HCT116 (cell line): ENCODE measurements at regions not wholly inside any gene's neighbourhood (a gene's known extent, or its start where the extent isn't known, plus 50 kb on each side); places are given as distances from the start of the nearest gene placed in this dataset.

Source experiments
- ATAC-seq: fragments of 200-7000 bp; cut with Tn5 transposase; 2 replicates; pipeline ENCODE4 v1.9.1; 2020; ENCODE audit warnings: mild to moderate bottlenecking, moderate library complexity
- BruUV-seq: library from RNA; stranded (reverse); fragments of 400-500 nt; replicated peaks from 2 replicates; lab custom pipeline; 2021; lab: Mats Ljungman, UMichigan
- CTCF ChIA-PET: fragments of 300-600 bp; sonication (Branson Sonifier 250); formaldehyde crosslinking; loops from one replicate; lab custom pipeline; 2021; ENCODE audit warnings: antibody characterized with exemption; lab: Charles Lee
- POLR2A ChIA-PET: fragments of 300-600, 350-600 bp; sonication (Branson Sonifier 250); formaldehyde crosslinking; loops from one replicate; lab custom pipeline; 2021; ENCODE audit warnings: antibody characterized with exemption; lab: Charles Lee
- RAD21 ChIA-PET, 2 experiments: fragments of 300-600 bp; sonication (Branson Sonifier 250); formaldehyde crosslinking; loops; one replicate each; lab custom pipeline; 2023; ENCODE audit warnings: low total read pairs in 2 of 2; ENCODE audit not compliant: uncharacterized antibody in 2 of 2, unreplicated experiment in 2 of 2, low non-redundant PET in 1 of 2; lab: Charles Lee
- DNase-seq: peaks from one replicate; pipeline ENCODE4 v3.0.0-alpha.2; 2010; ENCODE audit warnings: low read depth, low spot score
- H2AFZ ChIP-seq: fragments of 200-600 bp; shearing (Covaris generic), sonication (generic); 2 replicates; pipeline ENCODE4 v1.6.1; 2017; ENCODE audit warnings: low read depth, mixed run types, mixed read lengths, antibody characterized with exemption, low read length; ENCODE audit not compliant: poor library complexity, severe bottlenecking
- H3K27ac ChIP-seq: 2 replicates; pipeline ENCODE4 v1.5.1; 2012; ENCODE audit warnings: low read depth, low read length
- H3K27me3 ChIP-seq: fragments of 200-600 bp; sonication (generic); 2 replicates; pipeline ENCODE4 v1.6.1; 2016; ENCODE audit warnings: mixed run types, low read length, mixed read lengths; ENCODE audit not compliant: insufficient read depth
- H3K36me3 ChIP-seq, 2 experiments: fragments of 200-500 bp in 1 of 2; fragments of 200-600 bp in 1 of 2; sonication (Bioruptor generic) in 1 of 2; sonication (generic) in 1 of 2; 2 replicates each; pipeline versions ENCODE4 v1.5.1 to v1.6.1; 2014 to 2016; ENCODE audit warnings: low read length in 2 of 2, inconsistent platforms in 1 of 2, mixed read lengths in 1 of 2, mixed run types in 1 of 2; ENCODE audit not compliant: insufficient read depth in 2 of 2, control insufficient read depth in 1 of 2
- H3K4me1 ChIP-seq, 2 experiments: fragments of 200-600 bp in 1 of 2; sonication (generic) in 1 of 2; 2 replicates each; pipeline versions ENCODE4 v1.5.1 to v1.6.1; 2012 to 2017; ENCODE audit warnings: low read length in 2 of 2, inconsistent platforms in 1 of 2, mild to moderate bottlenecking in 1 of 2, mixed read lengths in 1 of 2, mixed run types in 1 of 2, moderate library complexity in 1 of 2; ENCODE audit not compliant: insufficient read depth in 2 of 2, control insufficient read depth in 1 of 2
- H3K4me2 ChIP-seq: fragments of 200-600 bp; sonication (generic); 2 replicates; pipeline ENCODE4 v1.6.1; 2017; ENCODE audit warnings: mixed run types, low read length, mixed read lengths
- H3K4me3 ChIP-seq, 2 experiments: fragments of 200-600 bp in 1 of 2; sonication (generic) in 1 of 2; replicated peaks in 1 of 2; 2 replicates each; pipeline ENCODE4 v1.5.1; 2011 to 2016; ENCODE audit warnings: low read length in 2 of 2, control low read depth in 1 of 2, low read depth in 1 of 2, mild to moderate bottlenecking in 1 of 2, mixed read lengths in 1 of 2, mixed run types in 1 of 2
- H3K79me2 ChIP-seq: fragments of 200-600 bp; sonication (generic); 2 replicates; pipeline ENCODE4 v1.6.1; 2017; ENCODE audit warnings: mild to moderate bottlenecking, mixed run types, low read length, moderate library complexity, mixed read lengths; ENCODE audit not compliant: insufficient read depth
- H3K9ac ChIP-seq: fragments of 200-600 bp; sonication (generic); 2 replicates; pipeline ENCODE4 v1.6.1; 2016; ENCODE audit warnings: low read length, mixed read lengths
- H3K9me2 ChIP-seq: fragments of 200-600 bp; sonication (generic), shearing (Covaris generic); 2 replicates; pipeline ENCODE4 v1.6.1; 2017; ENCODE audit warnings: mixed run types, mild to moderate bottlenecking, moderate library complexity; ENCODE audit not compliant: insufficient read depth
- H3K9me3 ChIP-seq, 2 experiments: fragments of 200-500 bp in 1 of 2; fragments of 200-600 bp in 1 of 2; sonication (Bioruptor generic) in 1 of 2; sonication (generic) in 1 of 2; 2 replicates each; pipeline ENCODE4 v1.6.1; 2014 to 2017; ENCODE audit warnings: low read length in 2 of 2, mixed read lengths in 2 of 2, inconsistent platforms in 1 of 2, low read depth in 1 of 2, mild to moderate bottlenecking in 1 of 2, mixed run types in 1 of 2, moderate library complexity in 1 of 2; ENCODE audit not compliant: control insufficient read depth in 1 of 2, insufficient read depth in 1 of 2
- H4K20me1 ChIP-seq: fragments of 200-600 bp; sonication (generic), shearing (Covaris generic); 2 replicates; pipeline ENCODE4 v1.6.1; 2017; ENCODE audit warnings: mixed run types, mild to moderate bottlenecking, moderate library complexity; ENCODE audit not compliant: insufficient read depth
- CEBPB ChIP-seq: IDR thresholded peaks from 2 replicates; pipeline ENCODE4 v1.6.1; 2012; ENCODE audit warnings: low read depth
- ELF1 ChIP-seq: IDR thresholded peaks from 2 replicates; pipeline ENCODE4 v1.6.1; 2012; ENCODE audit warnings: low read depth, borderline replicate concordance
- EZH2 ChIP-seq: fragments of 200-600 bp; sonication (generic); IDR thresholded peaks from 2 replicates; pipeline ENCODE4 v1.6.1; 2017; ENCODE audit warnings: antibody characterized with exemption, mixed run types
- EZH2phosphoT487 ChIP-seq: fragments of 200-600 bp; IDR thresholded peaks from 2 replicates; pipeline ENCODE4 v1.6.1; 2018; ENCODE audit warnings: antibody characterized with exemption, borderline replicate concordance
- JUND ChIP-seq: IDR thresholded peaks from 2 replicates; pipeline ENCODE4 v1.6.1; 2012
- POLR2A ChIP-seq: IDR thresholded peaks from 2 replicates; pipeline ENCODE4 v1.7.0; 2011; ENCODE audit warnings: borderline replicate concordance; ENCODE audit not compliant: insufficient read depth, insufficient read length; ENCODE audit errors: extremely low read depth
- RAD21 ChIP-seq: IDR thresholded peaks from 2 replicates; pipeline ENCODE4 v1.6.1; 2012; ENCODE audit warnings: low read depth, mild to moderate bottlenecking
- SIN3A ChIP-seq: IDR thresholded peaks from 2 replicates; pipeline ENCODE4 v1.6.1; 2012; ENCODE audit warnings: low read depth
- SP1 ChIP-seq: IDR thresholded peaks from 2 replicates; pipeline ENCODE4 v1.6.1; 2012; ENCODE audit warnings: low read depth
- SRF ChIP-seq: IDR thresholded peaks from 2 replicates; pipeline ENCODE4 v1.6.1; 2012; ENCODE audit warnings: low read depth
- ZFX ChIP-seq: fragments of 450-650 bp; IDR thresholded peaks from 2 replicates; pipeline ENCODE4 v1.6.1; 2017
- ZNF274 ChIP-seq: fragments of 200-500 bp; sonication (Bioruptor generic); IDR thresholded peaks from 2 replicates; pipeline ENCODE4 v1.6.1; 2014; ENCODE audit warnings: mild to moderate bottlenecking, low read depth, low read length, inconsistent platforms
- intact Hi-C: fragments of 100-400 bp; cut with micrococcal nuclease; formaldehyde crosslinking; loops from 2 replicates; pipeline ENCODE4 v1.10.0; 2022
- TF ChIP-seq, protein P1 (sequence below): IDR thresholded peaks from 2 replicates; pipeline ENCODE4 v1.6.1; 2012; ENCODE audit warnings: low read depth
- TF ChIP-seq, protein P2 (sequence below), 3 experiments: fragments of 200-600 bp in 1 of 3; sonication (generic) in 1 of 3; IDR thresholded peaks in 2 of 3; conservative IDR thresholded peaks in 1 of 3; 2 replicates each; pipeline ENCODE4 v1.5.1; 2012 to 2017; ENCODE audit warnings: low read depth in 2 of 3, low read length in 2 of 3, antibody characterized with exemption in 1 of 3, borderline replicate concordance in 1 of 3, control low read depth in 1 of 3, mild to moderate bottlenecking in 1 of 3, mixed read lengths in 1 of 3, mixed run types in 1 of 3, moderate library complexity in 1 of 3; ENCODE audit not compliant: insufficient read depth in 1 of 3
- TF ChIP-seq, protein P3 (sequence below): IDR thresholded peaks from 2 replicates; pipeline ENCODE4 v1.6.1; 2011; ENCODE audit warnings: mild to moderate bottlenecking, low read length, moderate library complexity; ENCODE audit not compliant: insufficient replicate concordance; ENCODE audit errors: extremely low read depth

DNA sequence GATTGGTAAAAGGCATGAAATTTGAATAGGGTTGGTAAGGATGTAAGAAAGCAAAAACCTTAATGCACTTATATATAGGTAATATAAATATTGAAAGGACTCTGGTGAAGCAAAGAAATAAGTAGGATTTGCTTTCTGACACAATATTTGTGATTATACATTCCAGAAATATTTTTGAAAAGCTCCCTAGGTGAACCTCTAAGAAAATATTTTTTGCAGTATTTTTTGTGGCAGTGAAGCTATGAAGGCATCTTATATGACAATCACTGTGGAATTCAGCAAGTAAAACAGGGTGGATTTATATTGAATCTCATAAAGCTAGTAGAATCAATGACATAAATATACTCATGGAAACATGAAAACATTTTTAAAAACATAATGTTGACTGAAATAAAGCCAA is 119.6 kb upstream of the EPHA3 start:
- intact Hi-C loops = no loop called here
- H3K9me3 ChIP-seq = peaks cover 11 to 32% of the 10 kb centered on the region in 2 experiments; a peak in 3 of 4 replicates
- no peaks in the 10 kb centered on the region for H4K20me1 ChIP-seq
- no peaks in the 10 kb centered on the region for H3K36me3 ChIP-seq
- CTCF ChIA-PET = no interaction called here
- H2AFZ ChIP-seq = no peak overlapping the region
- ATAC-seq (no peak), DNase-seq (no peak)
- RAD21 ChIA-PET = no interaction called here
- no peak overlapping the region for H3K27ac ChIP-seq
- TF ChIP-seq EZH2 (no peak), RAD21 (no peak), SIN3A (no peak), ZNF274 (no peak), SRF (no peak), ZFX (no peak), POLR2A (no peak), ELF1 (no peak), EZH2phosphoT487 (no peak), JUND (no peak), SP1 (no peak), CEBPB (no peak)
- TF ChIP-seq, protein P1, sequence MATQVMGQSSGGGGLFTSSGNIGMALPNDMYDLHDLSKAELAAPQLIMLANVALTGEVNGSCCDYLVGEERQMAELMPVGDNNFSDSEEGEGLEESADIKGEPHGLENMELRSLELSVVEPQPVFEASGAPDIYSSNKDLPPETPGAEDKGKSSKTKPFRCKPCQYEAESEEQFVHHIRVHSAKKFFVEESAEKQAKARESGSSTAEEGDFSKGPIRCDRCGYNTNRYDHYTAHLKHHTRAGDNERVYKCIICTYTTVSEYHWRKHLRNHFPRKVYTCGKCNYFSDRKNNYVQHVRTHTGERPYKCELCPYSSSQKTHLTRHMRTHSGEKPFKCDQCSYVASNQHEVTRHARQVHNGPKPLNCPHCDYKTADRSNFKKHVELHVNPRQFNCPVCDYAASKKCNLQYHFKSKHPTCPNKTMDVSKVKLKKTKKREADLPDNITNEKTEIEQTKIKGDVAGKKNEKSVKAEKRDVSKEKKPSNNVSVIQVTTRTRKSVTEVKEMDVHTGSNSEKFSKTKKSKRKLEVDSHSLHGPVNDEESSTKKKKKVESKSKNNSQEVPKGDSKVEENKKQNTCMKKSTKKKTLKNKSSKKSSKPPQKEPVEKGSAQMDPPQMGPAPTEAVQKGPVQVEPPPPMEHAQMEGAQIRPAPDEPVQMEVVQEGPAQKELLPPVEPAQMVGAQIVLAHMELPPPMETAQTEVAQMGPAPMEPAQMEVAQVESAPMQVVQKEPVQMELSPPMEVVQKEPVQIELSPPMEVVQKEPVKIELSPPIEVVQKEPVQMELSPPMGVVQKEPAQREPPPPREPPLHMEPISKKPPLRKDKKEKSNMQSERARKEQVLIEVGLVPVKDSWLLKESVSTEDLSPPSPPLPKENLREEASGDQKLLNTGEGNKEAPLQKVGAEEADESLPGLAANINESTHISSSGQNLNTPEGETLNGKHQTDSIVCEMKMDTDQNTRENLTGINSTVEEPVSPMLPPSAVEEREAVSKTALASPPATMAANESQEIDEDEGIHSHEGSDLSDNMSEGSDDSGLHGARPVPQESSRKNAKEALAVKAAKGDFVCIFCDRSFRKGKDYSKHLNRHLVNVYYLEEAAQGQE = no peak
- TF ChIP-seq, protein P2, sequence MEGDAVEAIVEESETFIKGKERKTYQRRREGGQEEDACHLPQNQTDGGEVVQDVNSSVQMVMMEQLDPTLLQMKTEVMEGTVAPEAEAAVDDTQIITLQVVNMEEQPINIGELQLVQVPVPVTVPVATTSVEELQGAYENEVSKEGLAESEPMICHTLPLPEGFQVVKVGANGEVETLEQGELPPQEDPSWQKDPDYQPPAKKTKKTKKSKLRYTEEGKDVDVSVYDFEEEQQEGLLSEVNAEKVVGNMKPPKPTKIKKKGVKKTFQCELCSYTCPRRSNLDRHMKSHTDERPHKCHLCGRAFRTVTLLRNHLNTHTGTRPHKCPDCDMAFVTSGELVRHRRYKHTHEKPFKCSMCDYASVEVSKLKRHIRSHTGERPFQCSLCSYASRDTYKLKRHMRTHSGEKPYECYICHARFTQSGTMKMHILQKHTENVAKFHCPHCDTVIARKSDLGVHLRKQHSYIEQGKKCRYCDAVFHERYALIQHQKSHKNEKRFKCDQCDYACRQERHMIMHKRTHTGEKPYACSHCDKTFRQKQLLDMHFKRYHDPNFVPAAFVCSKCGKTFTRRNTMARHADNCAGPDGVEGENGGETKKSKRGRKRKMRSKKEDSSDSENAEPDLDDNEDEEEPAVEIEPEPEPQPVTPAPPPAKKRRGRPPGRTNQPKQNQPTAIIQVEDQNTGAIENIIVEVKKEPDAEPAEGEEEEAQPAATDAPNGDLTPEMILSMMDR (IDR thresholded peaks at IDR 0.05 in 2 of 3, conservative IDR thresholded peaks at IDR 0.05 in 1 of 3; ENCODE audit: borderline replicate concordance in 1 of 3, insufficient read depth in 1 of 3, low read depth in 2 of 3, low read length in 2 of 3) = no peak
- TF ChIP-seq, protein P3, sequence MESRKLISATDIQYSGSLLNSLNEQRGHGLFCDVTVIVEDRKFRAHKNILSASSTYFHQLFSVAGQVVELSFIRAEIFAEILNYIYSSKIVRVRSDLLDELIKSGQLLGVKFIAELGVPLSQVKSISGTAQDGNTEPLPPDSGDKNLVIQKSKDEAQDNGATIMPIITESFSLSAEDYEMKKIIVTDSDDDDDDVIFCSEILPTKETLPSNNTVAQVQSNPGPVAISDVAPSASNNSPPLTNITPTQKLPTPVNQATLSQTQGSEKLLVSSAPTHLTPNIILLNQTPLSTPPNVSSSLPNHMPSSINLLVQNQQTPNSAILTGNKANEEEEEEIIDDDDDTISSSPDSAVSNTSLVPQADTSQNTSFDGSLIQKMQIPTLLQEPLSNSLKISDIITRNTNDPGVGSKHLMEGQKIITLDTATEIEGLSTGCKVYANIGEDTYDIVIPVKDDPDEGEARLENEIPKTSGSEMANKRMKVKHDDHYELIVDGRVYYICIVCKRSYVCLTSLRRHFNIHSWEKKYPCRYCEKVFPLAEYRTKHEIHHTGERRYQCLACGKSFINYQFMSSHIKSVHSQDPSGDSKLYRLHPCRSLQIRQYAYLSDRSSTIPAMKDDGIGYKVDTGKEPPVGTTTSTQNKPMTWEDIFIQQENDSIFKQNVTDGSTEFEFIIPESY = no peak
- BruUV-seq = no TSS peak
- H3K27me3 ChIP-seq = no peaks in the 10 kb centered on the region
- no peaks in the 10 kb centered on the region for H3K4me1 ChIP-seq
- H3K9me2 ChIP-seq = no peaks in the 10 kb centered on the region
- no peak overlapping the region for H3K4me3 ChIP-seq
- no peaks in the 10 kb centered on the region for H3K79me2 ChIP-seq
- no peak overlapping the region for H3K9ac ChIP-seq
- POLR2A ChIA-PET = no interaction called here
- H3K4me2 ChIP-seq = no peak overlapping the region
